ENCODE measurements at regions not wholly inside any gene's neighbourhood (a gene's known extent, or its start where the extent isn't known, plus 50 kb on each side); places are given as distances from the start of the nearest gene placed in this dataset.

GRCh38 chr12:77308056-77308455, 242.7 kb upstream of the E2F7 start:
- intact Hi-C loops (cut with micrococcal nuclease), result no loop called here
- H3K9me3 ChIP-seq (ENCODE audit: control extremely low read depth in 1 of 3, control insufficient read depth in 2 of 3, insufficient read depth in 1 of 3, low read length in 2 of 3), result peaks cover 0 to 7% (median 0%) of the 10 kb centered on the region in 3 donors
- no peak for TF ChIP-seq EZH2 (IDR thresholded peaks at IDR 0.05; ENCODE audit: borderline replicate concordance, insufficient read depth, low read depth, low read length, poor library complexity, severe bottlenecking)
- no peak for TF ChIP-seq CTCF (IDR thresholded peaks at IDR 0.05)
- H3K9ac ChIP-seq (ENCODE audit: low read length), result no peak overlapping the region
- no peak overlapping the region for H2AFZ ChIP-seq (ENCODE audit: insufficient read depth, low read depth, low read length, poor library complexity, severe bottlenecking)
- Mint-ChIP-seq H3K9me3 (ENCODE audit: insufficient read depth) (no peaks in the 10 kb centered on the region), H3K27me3 (no peaks in the 10 kb centered on the region), H3K4me3 (no peak overlapping the region), H3K4me1 (no peaks in the 10 kb centered on the region), H3K27ac (no peak overlapping the region)
- CTCF ChIA-PET, result no interaction called here
- no peaks in the 10 kb centered on the region for H3K4me1 ChIP-seq (ENCODE audit: control insufficient read depth in 2 of 2, insufficient read depth in 2 of 2, low read length in 2 of 2)
- H3K4me3 ChIP-seq (ENCODE audit: control extremely low read depth in 1 of 5, extremely low read depth in 1 of 5, insufficient read depth in 1 of 5, low read depth in 2 of 5, low read length in 4 of 5), result no peak overlapping the region
- POLR2A ChIA-PET, result no interaction called here
- ATAC-seq (ENCODE audit: low read depth) (no peak), DNase-seq (no peak)
- WGBS (ENCODE audit: insufficient coverage), result 79% methylated on average over 1 of the region's 2 CpGs
- no peaks in the 10 kb centered on the region for H4K20me1 ChIP-seq (ENCODE audit: control insufficient read depth, insufficient read depth, low read length, poor library complexity, severe bottlenecking)
- no peak overlapping the region for H3K4me2 ChIP-seq (replicated peaks; ENCODE audit: low read depth, low read length, poor library complexity, severe bottlenecking)
- H3K36me3 ChIP-seq (replicated peaks in 1 of 2; ENCODE audit: control extremely low read depth in 1 of 2, control insufficient read depth in 1 of 2, extremely low read depth in 1 of 2, insufficient read depth in 2 of 2, low read length in 1 of 2), result no peaks in the 10 kb centered on the region
- no peaks in the 10 kb centered on the region for H3K27me3 ChIP-seq (replicated peaks in 1 of 4; ENCODE audit: control extremely low read depth in 1 of 4, control insufficient read depth in 3 of 4, insufficient read depth in 4 of 4, low read length in 3 of 4)
- H3K79me2 ChIP-seq (ENCODE audit: control insufficient read depth, insufficient read depth, low read length), result no peaks in the 10 kb centered on the region
- H3K27ac ChIP-seq (ENCODE audit: low read length in 2 of 2), result no peak overlapping the region

GRCh38 chr12:77300811-77301210, 235.4 kb upstream of the E2F7 start:
- no peak overlapping the region for H2AFZ ChIP-seq (ENCODE audit: insufficient read depth, low read depth, low read length, poor library complexity, severe bottlenecking)
- H3K27ac ChIP-seq (ENCODE audit: low read length in 2 of 2), result no peak overlapping the region
- DNase-seq (no peak), ATAC-seq (ENCODE audit: low read depth) (no peak)
- H3K79me2 ChIP-seq (ENCODE audit: control insufficient read depth, insufficient read depth, low read length), result no peaks in the 10 kb centered on the region
- no peaks in the 10 kb centered on the region for H3K36me3 ChIP-seq (replicated peaks in 1 of 2; ENCODE audit: control extremely low read depth in 1 of 2, control insufficient read depth in 1 of 2, extremely low read depth in 1 of 2, insufficient read depth in 2 of 2, low read length in 1 of 2)
- Mint-ChIP-seq H3K9me3 (ENCODE audit: insufficient read depth) (peaks cover 2% of the 10 kb centered on the region), H3K27me3 (no peaks in the 10 kb centered on the region), H3K4me1 (no peaks in the 10 kb centered on the region), H3K4me3 (no peak overlapping the region), H3K27ac (no peak overlapping the region)
- no peak overlapping the region for H3K4me2 ChIP-seq (replicated peaks; ENCODE audit: low read depth, low read length, poor library complexity, severe bottlenecking)
- H4K20me1 ChIP-seq (ENCODE audit: control insufficient read depth, insufficient read depth, low read length, poor library complexity, severe bottlenecking), result no peaks in the 10 kb centered on the region
- no peaks in the 10 kb centered on the region for H3K4me1 ChIP-seq (ENCODE audit: control insufficient read depth in 2 of 2, insufficient read depth in 2 of 2, low read length in 2 of 2)
- H3K9me3 ChIP-seq (ENCODE audit: control extremely low read depth in 1 of 3, control insufficient read depth in 2 of 3, insufficient read depth in 1 of 3, low read length in 2 of 3), result peaks cover 0 to 10% (median 0%) of the 10 kb centered on the region in 3 donors
- intact Hi-C loops (cut with micrococcal nuclease), result no loop called here
- WGBS (ENCODE audit: insufficient coverage), result no CpG with 5 or more reads among the region's 1 CpG
- no peak overlapping the region for H3K9ac ChIP-seq (ENCODE audit: low read length)
- H3K4me3 ChIP-seq (ENCODE audit: control extremely low read depth in 1 of 5, extremely low read depth in 1 of 5, insufficient read depth in 1 of 5, low read depth in 2 of 5, low read length in 4 of 5), result no peak overlapping the region
- H3K27me3 ChIP-seq (replicated peaks in 1 of 4; ENCODE audit: control extremely low read depth in 1 of 4, control insufficient read depth in 3 of 4, insufficient read depth in 4 of 4, low read length in 3 of 4), result no peaks in the 10 kb centered on the region
- ChIA-PET CTCF (no interaction called here), POLR2A (no interaction called here)
- TF ChIP-seq EZH2 (IDR thresholded peaks at IDR 0.05; ENCODE audit: borderline replicate concordance, insufficient read depth, low read depth, low read length, poor library complexity, severe bottlenecking), result no peak
- no peak for TF ChIP-seq CTCF (IDR thresholded peaks at IDR 0.05)
